ENCODE measurements at regions not wholly inside any gene's neighbourhood (a gene's known extent, or its start where the extent isn't known, plus 50 kb on each side); places are given as distances from the start of the nearest gene placed in this dataset.
"Not testable (repeated sequence)": the region's sequence is repeated elsewhere in the genome, so short reads cannot be mapped to it uniquely, and the experiment has no call there.

DNA sequence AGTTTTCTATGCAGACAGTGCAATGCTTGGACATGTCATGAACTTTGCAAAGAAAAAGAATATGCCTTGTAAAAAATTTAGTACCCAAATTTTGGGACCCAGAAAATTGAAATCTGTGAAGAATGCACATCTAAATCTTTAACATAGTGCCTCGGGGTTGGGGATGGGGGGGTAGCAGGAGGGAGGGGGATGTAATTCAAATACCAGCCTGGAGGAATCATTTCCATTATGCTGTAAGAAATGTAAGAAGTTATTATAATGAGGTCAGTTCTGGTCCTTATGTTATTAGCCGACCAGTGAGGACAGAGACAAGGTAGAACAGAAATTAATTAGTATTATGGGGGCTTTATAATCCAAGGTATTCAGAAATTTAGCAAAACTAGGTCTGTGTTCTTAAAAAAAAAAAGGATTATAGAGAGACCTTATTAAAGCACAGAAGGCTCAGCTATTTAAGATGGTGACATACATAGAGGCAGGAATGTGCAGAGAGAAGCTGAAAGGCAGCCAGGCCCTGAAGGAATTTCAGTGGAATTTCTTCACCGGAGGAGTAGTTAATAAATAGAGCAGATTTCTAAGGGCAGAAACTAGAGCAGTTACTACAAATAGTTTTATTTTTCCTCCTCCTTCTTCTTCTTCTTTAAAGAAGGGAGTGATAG is 89.0 kb upstream of the RBMS1 start:
- intact Hi-C loops (cut with DNase I), result no loop called here
- ATAC-seq (peak; percentile 51), DNase-seq (ENCODE audit: low spot score) (no peak)

DNA sequence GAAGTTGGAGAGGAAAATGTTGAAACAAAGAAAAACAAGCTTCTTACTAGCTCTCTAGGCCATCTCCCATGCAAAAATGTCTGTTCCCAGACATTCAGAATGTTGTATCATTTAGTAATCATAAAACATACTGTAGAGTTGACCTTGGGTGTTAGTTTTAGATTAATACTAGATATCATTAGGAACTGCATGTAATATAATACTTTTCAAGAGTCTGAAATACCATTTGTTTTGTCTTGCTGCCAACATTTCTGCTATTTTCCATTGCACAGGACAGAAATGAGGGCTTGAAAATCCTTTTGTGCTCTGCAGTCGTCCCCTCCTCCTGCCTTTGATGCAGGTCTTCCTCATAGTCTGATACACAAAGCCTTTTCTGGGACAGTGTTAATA is 89.5 kb upstream of the RBMS1 start:
- intact Hi-C loops (cut with DNase I), result no loop called here
- ATAC-seq, result peak; percentile 47
- DNase-seq (ENCODE audit: low spot score), result no peak

GRCh38 chr2:160583813-160584537 is 90.4 kb upstream of the RBMS1 start:
- no peak for DNase-seq (ENCODE audit: low spot score)
- intact Hi-C loops (cut with DNase I), result no loop called here
- peak; percentile 21 for ATAC-seq

DNA sequence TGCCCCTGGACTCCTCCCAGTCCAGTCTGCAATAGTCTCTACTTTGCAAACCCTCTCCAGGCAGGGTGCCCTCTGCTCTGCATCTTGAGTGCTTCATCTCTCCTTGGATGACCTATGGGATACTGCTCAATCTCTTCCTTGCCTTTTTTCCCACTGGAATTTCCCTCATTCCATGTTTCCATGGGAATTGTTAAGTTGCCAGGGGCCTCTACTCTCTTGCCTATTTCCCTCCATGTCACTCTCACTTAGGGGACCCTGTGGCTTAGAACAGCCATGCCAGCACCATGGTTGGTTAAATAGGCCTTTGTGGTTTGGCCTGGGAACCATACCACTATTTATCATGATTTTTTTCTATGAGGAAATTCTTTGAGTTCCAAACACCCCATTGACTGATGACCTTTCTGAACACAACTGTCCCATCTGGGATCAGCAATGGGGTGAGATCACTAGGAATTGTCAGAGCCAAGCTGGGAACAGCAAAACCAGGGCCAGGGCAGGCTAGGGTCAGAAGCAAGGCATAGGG is 91.4 kb upstream of the RBMS1 start:
- intact Hi-C loops (cut with DNase I), result no loop called here
- DNase-seq (ENCODE audit: low spot score) (no peak), ATAC-seq (peak; percentile 55)

DNA sequence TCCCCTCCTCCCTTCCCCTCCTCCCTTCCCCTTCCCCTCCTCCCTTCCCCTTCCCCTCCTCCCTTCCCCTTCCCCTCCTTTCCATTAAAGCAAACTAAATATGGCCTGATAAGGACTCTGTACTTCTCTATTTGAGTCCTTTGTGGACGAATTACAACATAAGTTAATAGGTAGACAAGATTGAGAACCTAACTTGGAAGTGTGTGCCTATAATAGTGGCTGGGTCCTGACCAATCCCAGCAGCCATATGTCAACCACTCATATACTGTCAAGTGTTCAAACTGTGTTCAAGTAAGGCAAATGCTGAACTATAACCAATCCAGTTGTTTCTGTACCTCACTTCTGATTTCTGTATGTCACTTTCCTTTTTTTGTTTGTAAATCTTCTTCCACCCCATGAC is 97.1 kb upstream of the RBMS1 start:
- intact Hi-C loops (cut with DNase I), result no loop called here
- ATAC-seq, result no peak
- DNase-seq (ENCODE audit: low spot score), result no peak

- no peak for ATAC-seq
- intact Hi-C loops (cut with DNase I), result no loop called here
- no peak for DNase-seq (ENCODE audit: low spot score)
These were observed 98.8 kb upstream of the RBMS1 start for GRCh38 chr2:160592401-160592800.

GRCh38 chr2:160592993-160593392 is 99.4 kb upstream of the RBMS1 start:
- no peak for ATAC-seq
- no peak for DNase-seq (ENCODE audit: low spot score)
- intact Hi-C loops (cut with DNase I), result no loop called here

- ATAC-seq, result no peak
- no peak for DNase-seq (ENCODE audit: low spot score)
- intact Hi-C loops (cut with DNase I), result no loop called here
These were observed 102.8 kb upstream of the RBMS1 start for GRCh38 chr2:160596441-160596840.

DNA sequence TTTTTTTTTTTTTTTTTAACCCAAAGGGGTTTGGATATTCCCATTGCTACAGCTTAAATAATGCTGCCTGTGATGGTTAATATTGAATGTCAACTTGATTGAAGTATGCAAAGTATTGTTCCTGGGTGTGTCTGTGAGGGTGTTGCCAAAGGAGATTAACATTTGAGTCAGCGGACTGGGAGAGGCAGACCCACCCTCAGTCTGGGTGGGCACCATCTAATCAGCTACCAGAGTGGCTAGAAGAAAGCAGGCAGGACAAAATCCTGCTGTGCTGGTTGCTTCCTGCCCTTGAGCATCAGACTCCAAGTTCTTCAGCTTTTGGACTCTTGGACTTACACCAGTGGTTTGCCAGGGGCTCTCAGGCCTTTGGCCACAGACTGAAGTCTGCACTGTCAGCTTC is 106.8 kb upstream of the RBMS1 start:
- DNase-seq (ENCODE audit: low spot score); ATAC-seq; intact Hi-C loops (cut with DNase I): not testable (repeated sequence)

GRCh38 chr2:160602073-160602472 is 108.5 kb upstream of the RBMS1 start:
- ATAC-seq (no peak), DNase-seq (ENCODE audit: low spot score) (no peak)
- intact Hi-C loops (cut with DNase I), result no loop called here

- no peak for DNase-seq (ENCODE audit: low spot score)
- ATAC-seq, result no peak
- intact Hi-C loops (cut with DNase I), result no loop called here
These were observed 110.3 kb upstream of the RBMS1 start for GRCh38 chr2:160603771-160604510.

DNA sequence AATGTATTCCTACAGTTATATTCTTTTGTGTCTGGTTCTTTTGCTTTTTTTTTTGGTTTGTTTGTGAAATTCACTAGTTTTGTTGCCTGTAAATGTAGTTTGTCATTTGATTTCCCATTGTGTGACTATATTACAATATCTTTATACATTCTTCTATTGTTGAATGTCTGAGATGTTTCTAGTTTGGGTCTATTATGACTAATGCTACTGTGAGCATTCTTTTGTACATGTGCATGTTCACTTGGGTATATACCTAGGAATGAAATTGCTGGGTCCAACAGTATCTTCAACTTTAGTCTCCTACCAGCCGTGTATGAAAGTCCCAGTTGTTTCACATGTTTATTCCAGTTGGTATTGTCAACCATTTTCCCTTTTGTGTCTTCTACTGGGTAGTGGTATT is 112.7 kb upstream of the RBMS1 start:
- ATAC-seq, result no peak
- intact Hi-C loops (cut with DNase I), result no loop called here
- DNase-seq (ENCODE audit: low spot score), result no peak

- ATAC-seq (no peak), DNase-seq (ENCODE audit: low spot score) (no peak)
- intact Hi-C loops (cut with DNase I), result no loop called here
These were observed 115.0 kb upstream of the RBMS1 start for GRCh38 chr2:160608599-160608998.

DNA sequence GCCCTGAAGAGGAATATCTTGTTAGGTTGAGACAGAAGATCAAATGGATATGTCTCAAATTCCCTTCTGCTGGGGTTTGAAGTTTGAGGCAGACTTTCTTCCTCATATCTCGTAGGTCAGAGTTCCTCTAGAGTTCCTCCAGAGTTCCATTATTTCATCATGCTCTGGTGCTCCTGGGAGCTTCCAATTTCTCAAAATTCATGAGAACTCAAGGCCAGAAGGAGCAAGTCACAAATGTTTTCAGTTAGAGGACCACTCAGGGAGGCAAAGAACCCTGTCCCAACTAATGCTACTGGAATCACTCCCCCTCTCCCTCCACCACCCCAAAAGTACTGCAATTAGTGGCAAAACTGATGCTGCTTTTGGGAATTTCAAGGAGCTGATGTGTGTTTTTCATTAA is 115.7 kb upstream of the RBMS1 start:
- peak; percentile 89 for ATAC-seq
- DNase-seq (ENCODE audit: low spot score), result no peak
- intact Hi-C loops (cut with DNase I), result no loop called here

DNA sequence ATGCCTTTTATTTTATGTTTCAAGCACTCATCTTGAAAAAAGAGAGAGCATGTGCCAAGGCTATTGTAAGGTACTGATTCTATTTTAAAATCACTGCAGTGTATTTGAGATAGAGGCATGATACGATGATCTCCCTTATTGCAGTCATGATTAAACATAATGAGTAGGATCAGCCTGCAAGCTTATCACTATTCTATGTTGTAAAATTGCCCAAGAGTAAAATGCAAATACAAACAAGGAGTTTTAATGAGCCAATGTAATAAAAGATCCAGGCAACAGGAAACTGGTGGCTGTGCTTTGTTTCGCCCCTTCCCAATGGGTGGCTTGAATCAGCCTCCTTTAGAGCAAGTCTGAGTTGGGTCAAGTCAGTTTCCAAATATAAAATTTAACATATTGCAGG is 116.4 kb upstream of the RBMS1 start:
- intact Hi-C loops (cut with DNase I), result no loop called here
- ATAC-seq, result no peak
- DNase-seq (ENCODE audit: low spot score), result no peak

GRCh38 chr2:160612266-160612856 is 118.8 kb upstream of the RBMS1 start:
- DNase-seq (ENCODE audit: low spot score) (no peak), ATAC-seq (no peak)
- intact Hi-C loops (cut with DNase I), result no loop called here

GRCh38 chr2:160613466-160614153 is 120.0 kb upstream of the RBMS1 start:
- DNase-seq (ENCODE audit: low spot score) (no peak), ATAC-seq (no peak)
- intact Hi-C loops (cut with DNase I), result no loop called here

DNA sequence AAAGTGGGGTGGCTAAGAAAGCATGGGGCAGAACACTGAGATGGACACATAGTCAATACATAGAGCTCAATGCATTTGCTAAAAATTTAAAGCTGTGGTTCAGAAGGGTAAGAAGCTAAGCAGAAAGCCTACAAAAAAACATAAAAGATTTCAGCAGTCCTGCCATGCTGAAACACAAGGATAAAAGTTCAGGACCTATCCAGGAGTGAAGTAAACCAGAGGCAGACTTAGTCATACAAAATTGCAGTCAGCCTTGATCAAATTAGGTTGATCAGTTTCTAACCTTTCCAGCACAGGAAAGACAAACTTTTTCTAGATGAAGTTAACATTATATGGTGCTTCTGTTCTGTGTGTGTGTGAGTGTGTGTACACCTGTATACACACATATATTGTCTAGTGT is 120.8 kb upstream of the RBMS1 start:
- DNase-seq (ENCODE audit: low spot score) (no peak), ATAC-seq (no peak)
- intact Hi-C loops (cut with DNase I), result no loop called here

GRCh38 chr2:160615706-160616105 is 122.1 kb upstream of the RBMS1 start:
- ATAC-seq, result no peak
- intact Hi-C loops (cut with DNase I), result no loop called here
- DNase-seq (ENCODE audit: low spot score), result no peak
